GM21515 (cell line): ENCODE measurements at regions not wholly inside any gene's neighbourhood (a gene's known extent, or its start where the extent isn't known, plus 50 kb on each side); places are given as distances from the start of the nearest gene placed in this dataset.

Experiments
- ATAC-seq: cut with Tn5 transposase; IDR thresholded peaks from one replicate; pipeline ENCODE4 v1.9.1; 2021; ENCODE audit not compliant: unreplicated experiment

DNA sequence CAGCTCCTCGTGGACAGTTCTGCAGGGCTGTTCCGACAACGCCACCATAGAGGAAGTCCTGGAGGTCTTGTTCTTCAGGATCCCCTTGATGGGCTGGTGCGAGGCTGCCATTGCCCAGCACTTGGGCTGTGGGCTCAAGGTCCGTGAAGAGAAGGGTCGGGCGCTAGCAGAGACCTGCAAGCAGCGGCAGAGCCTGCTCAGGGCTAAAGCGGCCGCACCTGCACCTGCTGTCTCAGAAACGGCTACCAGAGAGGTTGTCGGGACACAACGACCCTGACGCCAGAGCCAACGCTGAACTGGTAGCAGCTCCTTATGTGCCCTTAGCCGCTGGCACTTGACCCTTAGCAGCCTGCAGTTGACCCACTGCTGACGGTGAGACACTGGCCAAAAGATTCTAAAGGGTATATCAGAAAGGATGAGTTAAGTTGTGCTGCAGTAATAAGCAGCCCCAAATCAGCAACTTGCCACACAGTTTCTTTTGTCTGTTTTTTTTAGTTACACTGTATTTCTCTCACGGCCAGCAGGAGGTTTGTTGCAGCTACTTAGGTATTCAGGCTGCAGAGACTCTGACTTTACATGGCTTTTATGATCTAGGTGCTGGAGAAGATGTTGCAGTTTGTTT, 55.5 kb upstream of the ST6GAL2 start:
- ATAC-seq, result no peak

- no peak for ATAC-seq
These were observed 57.7 kb upstream of the ST6GAL2 start for GRCh38 chr2:106943468-106944200.

GRCh38 chr2:106944215-106944614, 58.2 kb upstream of the ST6GAL2 start:
- ATAC-seq, result no peak

DNA sequence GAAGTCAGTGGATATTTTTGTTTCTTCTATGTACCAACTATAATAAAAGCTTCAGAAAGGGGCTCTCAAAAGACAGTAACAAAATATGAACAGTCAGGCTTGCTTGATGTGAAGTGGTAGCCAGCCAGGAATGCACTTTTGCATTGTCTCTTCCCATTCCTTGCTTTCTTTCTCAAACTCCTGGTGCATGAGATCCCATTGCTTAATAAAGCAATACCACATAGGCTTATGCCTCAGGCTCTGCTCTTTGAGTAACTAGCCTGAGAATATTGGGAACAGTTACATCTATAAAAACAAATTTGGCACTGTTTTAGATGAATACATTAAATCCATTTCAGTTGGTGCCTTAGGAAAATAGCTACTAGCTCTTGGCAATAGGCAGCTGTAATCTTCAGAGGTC, 62.6 kb upstream of the ST6GAL2 start:
- ATAC-seq, result no peak

- ATAC-seq, result no peak
These were observed 67.3 kb upstream of the ST6GAL2 start for GRCh38 chr2:106953236-106953635.

- no peak for ATAC-seq
These were observed 67.8 kb upstream of the ST6GAL2 start for GRCh38 chr2:106953779-106954178.

DNA sequence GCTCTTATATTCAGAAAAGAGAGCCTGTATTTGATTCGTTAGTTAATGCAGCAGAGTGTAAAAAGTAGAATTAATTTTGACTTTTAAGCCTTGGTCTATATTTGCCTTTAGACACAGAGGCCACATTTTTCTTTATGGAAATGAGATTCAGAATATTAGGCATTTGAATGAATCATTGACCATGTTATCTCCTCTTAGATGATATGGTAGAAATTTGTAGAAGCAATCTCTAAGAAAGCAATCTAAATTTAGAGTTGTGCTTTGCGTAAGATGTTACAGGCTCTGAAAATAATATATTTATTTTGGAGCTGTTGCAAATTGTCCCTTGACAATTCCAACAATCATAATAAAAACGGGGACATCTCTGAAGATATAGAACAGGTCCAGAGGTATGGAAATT, 68.3 kb upstream of the ST6GAL2 start:
- ATAC-seq, result no peak

DNA sequence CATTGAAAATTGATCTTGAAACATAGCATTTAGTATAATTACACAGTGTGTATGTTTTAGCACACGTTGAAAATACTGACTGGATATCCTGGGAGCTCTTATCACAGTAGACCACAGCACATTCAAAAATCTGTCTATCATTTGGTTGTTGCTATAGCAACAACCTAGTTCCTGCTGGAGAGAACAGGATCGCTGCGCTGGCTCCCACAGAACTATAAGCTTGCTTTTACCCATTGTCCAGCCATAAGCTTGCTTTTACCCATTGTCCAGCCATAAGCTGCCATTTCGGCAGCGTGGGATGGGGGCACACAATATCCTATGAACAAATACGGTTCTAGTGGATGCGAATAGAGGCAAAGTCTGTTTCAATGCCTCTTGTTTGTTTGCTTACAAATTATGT, 70.4 kb upstream of the ST6GAL2 start:
- ATAC-seq, result no peak

DNA sequence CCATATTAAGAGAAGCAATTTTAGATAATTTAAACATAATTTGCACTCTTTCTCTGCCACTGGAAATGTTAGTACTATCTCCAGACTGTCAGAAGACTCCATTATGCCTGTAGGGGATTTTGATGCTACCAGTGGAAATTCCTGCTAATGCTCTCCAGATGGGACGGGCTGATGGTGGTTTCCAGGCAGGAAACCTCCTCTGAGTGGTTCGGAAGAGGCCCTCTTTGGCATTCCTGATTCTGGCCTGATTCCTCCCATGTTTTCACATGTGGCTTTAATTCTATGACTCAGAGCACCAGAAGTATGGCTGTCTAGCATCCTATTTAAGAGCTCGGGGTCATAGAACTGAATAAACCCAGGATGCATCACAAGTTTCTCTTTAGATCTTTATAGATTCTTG, 70.9 kb upstream of the ST6GAL2 start:
- ATAC-seq, result no peak

DNA sequence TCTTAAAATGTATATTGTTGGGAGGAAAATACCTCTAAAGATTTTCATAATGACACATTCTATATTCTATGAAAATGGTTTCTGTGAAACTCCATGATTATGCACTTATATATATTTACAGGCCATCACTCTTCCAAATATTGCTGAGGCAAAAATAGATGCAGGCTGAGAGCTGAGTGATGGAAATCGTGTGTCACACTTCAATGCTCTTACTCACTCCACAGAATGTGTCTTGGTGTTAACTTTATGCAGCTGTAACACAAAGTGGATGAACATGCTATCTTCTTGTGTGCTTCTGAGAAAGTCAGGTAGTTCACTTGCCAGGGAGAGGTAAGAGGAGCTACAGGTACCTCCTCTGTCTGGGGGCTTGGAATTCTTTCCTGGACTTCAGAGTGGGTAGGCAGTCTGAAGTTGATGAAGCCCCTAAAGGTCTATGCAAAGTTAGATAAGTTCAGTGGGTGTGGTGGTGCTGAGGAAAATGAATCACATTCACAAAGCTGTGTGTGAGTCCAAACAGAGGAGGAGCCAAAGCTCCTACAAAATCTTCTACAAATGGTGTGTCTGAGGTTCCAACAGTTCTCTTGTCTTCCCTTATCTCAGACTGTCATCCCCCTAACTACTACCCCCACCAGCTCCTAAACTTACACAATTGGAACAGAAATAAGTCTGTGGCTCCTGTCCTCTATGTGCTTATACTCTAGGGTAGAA, 74.2 kb upstream of the ST6GAL2 start:
- no peak for ATAC-seq

DNA sequence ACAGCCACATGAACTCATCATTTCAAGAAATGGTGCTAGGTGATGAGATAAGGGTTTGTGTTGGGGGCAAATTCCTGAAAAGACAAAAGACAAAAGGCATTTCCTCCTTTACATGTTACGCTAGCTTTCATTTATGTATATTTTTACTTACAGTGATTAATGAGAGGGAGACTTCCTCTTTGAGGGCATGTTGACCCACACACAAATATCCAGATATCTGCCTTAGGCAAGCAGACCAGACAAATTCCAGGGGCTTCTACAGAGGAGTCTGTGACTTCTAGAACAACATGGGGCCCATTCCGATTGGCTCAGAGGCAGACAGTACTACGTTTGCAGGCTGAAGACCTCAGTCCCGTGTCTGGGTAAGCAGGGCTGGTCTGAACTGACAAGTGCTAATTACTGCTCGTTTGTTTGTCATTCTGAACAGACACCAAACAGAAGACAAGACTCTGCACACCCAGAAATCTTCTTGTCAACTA, 74.8 kb upstream of the ST6GAL2 start:
- ATAC-seq, result no peak

DNA sequence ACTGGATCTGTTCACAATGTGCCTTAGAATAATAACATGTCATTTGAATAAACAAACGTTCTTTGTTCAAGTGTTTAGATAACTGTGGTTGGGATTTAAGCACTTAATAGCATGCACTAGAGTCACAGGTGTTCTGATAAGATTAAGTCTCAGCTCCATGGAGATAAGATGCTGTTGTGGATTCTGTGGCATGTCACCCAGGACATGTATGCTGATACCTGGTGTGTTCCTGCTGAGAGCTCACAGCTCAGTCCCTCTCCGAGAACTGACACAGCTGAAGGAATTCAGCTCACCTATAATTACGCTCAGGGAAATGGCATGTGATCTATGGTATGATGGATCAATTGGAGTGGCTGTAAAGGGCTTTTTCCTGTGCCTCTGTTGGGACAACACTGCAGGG, 75.4 kb upstream of the ST6GAL2 start:
- no peak for ATAC-seq

- no peak for ATAC-seq
These were observed 77.2 kb upstream of the ST6GAL2 start for GRCh38 chr2:106963156-106963555.

DNA sequence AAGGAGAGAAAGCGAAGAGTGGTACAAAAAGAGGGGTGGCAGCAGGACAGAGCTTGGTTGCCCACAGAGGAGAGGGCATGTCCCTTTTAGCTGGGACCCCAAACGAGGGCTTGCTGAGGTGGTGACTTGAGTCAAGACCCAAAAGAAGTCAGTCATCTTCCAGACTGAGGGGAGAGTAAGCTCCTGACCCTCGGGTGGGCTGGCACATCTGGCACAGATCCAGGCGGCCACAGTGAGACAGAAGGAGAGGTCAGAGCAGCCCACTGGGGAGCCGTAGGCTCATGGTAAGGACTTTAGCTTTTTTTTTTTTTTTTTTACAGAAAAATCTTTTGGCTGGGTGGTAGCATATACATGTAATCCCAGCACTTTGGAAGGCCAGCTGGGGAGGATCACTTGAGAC, 77.9 kb upstream of the ST6GAL2 start:
- ATAC-seq, result no peak

GRCh38 chr2:106965611-106966010, 79.6 kb upstream of the ST6GAL2 start:
- ATAC-seq, result no peak

GRCh38 chr2:106969777-106970176, 83.8 kb upstream of the ST6GAL2 start:
- ATAC-seq, result no peak

DNA sequence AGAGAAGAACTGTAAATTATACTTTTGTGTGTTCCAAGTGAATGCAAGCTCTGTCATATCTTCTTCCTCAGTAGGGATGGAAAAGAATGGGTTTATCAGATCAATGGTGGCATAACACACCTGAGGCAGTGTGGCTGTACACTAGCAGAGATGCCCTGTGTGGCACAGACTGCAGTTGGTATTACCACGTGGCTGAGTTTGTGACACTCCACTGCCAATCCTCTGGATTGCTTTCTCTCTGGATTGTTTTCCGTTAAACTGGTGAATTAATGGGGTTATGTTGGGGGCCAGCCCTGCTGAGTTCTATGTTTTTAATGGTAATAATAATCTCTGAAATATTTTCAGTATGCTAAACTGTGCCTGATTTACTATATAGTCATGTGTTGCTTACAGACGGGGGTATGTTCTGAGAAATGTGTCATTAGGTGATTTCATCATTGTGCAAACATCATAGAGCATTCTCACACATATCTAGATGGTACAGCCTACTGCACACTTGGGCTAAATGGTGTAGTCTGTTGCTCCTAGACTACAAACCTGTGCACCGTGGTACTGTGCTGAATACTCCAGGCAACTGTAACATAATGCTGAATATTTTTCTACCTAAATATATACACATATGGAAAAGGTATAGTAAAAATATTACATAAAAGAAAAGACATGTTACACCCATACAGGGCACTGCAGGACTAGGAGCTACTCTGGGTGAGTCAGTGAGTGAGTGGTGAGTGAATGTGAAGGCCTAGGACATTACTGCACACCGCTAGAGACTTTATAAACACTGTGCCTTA, 84.7 kb upstream of the ST6GAL2 start:
- no peak for ATAC-seq

- no peak for ATAC-seq
These were observed 86.8 kb upstream of the ST6GAL2 start for GRCh38 chr2:106972782-106973181.

- ATAC-seq, result no peak
These were observed 88.9 kb upstream of the ST6GAL2 start for GRCh38 chr2:106974891-106975290.

DNA sequence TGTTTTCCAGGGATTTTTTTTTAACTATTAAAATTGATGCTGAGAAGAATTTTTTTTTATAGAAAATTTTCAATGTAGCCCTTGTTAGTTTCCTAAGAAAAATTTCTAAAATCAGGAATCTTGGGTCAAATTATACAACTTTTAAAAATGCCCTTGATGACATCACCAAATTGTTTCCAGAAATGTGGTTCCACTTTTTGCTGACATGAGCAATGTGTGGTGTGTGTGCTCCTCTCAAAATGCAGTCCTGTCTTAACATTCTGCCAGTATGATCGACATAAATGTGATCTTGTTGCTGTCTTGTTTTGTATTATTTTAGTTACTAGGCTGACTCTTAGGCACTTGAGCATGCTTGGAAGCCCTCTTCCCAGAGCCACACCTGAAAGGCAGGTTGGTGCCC, 89.7 kb upstream of the ST6GAL2 start:
- ATAC-seq, result no peak

DNA sequence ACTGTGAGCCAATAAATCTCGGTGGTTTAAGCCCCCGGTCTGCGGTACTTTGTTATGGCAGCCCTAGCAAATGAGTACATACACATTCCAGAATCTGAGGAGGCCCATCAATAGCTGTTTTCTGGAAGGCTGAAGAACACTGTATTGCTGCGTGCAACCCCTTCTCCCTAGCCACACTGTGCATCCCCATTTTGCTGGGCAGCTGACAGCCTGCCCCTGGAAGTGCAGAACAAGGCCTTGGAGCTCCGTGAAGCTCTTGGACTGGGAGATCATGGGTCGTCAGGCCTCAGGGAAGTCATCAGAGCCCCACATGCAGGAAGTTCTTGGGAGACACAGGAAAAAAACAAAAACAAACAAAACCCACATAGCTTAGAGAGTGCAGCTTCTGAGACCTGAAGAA, 90.6 kb upstream of the ST6GAL2 start:
- no peak for ATAC-seq
